HPDE6-E6E7 (cell line): ENCODE measurements at regions not wholly inside any gene's neighbourhood (a gene's known extent, or its start where the extent isn't known, plus 50 kb on each side); places are given as distances from the start of the nearest gene placed in this dataset.
"Not testable (repeated sequence)": the region's sequence is repeated elsewhere in the genome, so short reads cannot be mapped to it uniquely, and the experiment has no call there.

Experiments
- DNase-seq: peaks from one replicate; pipeline ENCODE4 v3.0.0; 2011; ENCODE audit warnings: missing footprints; ENCODE audit errors: extremely low spot score

- DNase-seq: no peak
Observed at GRCh38 chr6:14478381-14479225, 361.0 kb downstream of the CD83 start.

GRCh38 chr6:14481946-14482345 lies 364.4 kb downstream of the CD83 start:
- DNase-seq: not testable (repeated sequence)

GRCh38 chr6:14487625-14488024 lies 370.1 kb downstream of the CD83 start:
- DNase-seq: no peak

- DNase-seq: no peak
Observed at GRCh38 chr6:14488180-14488579, 370.6 kb downstream of the CD83 start.

- DNase-seq: no peak
Observed at GRCh38 chr6:14489445-14489844, 371.9 kb downstream of the CD83 start.

GRCh38 chr6:14498748-14499147 lies 381.2 kb downstream of the CD83 start:
- no peak for DNase-seq

GRCh38 chr6:14499309-14499708 lies 381.7 kb downstream of the CD83 start:
- no peak for DNase-seq

- no peak for DNase-seq
Observed at GRCh38 chr6:14499841-14500240, 382.3 kb downstream of the CD83 start.

GRCh38 chr6:14500809-14501208 lies 383.2 kb downstream of the CD83 start:
- DNase-seq: no peak

- no peak for DNase-seq
Observed at GRCh38 chr6:14501240-14501639, 383.7 kb downstream of the CD83 start.

GRCh38 chr6:14501914-14502313 lies 384.3 kb downstream of the CD83 start:
- DNase-seq: no peak

- DNase-seq: peak; percentile 8
Observed at GRCh38 chr6:14502551-14502950, 385.0 kb downstream of the CD83 start.

GRCh38 chr6:14505401-14505800 lies 387.8 kb downstream of the CD83 start:
- DNase-seq: no peak

GRCh38 chr6:14506656-14507246 lies 389.2 kb downstream of the CD83 start:
- DNase-seq: no peak

GRCh38 chr6:14509120-14509519 lies 391.5 kb downstream of the CD83 start:
- no peak for DNase-seq

GRCh38 chr6:14510038-14510437 lies 392.5 kb downstream of the CD83 start:
- DNase-seq: no peak

- no peak for DNase-seq
Observed at GRCh38 chr6:14511061-14511586, 393.6 kb downstream of the CD83 start.

- DNase-seq: no peak
Observed at GRCh38 chr6:14512246-14512645, 394.7 kb downstream of the CD83 start.

- no peak for DNase-seq
Observed at GRCh38 chr6:14513496-14514393, 396.2 kb downstream of the CD83 start.

GRCh38 chr6:14516956-14517355 lies 399.4 kb downstream of the CD83 start:
- no peak for DNase-seq

GRCh38 chr6:14517516-14518105 lies 400.0 kb downstream of the CD83 start:
- DNase-seq: no peak
